Ishikawa (cell line): ENCODE measurements at regions not wholly inside any gene's neighbourhood (a gene's known extent, or its start where the extent isn't known, plus 50 kb on each side); places are given as distances from the start of the nearest gene placed in this dataset.

ENCODE experiments used
- CEBPB ChIP-seq: IDR thresholded peaks from 2 replicates; pipeline ENCODE4 v1.6.1; 2012
- CREB1 ChIP-seq: IDR thresholded peaks from 2 replicates; pipeline ENCODE4 v1.6.1; 2012; ENCODE audit warnings: low read depth
- EGR1 ChIP-seq: IDR thresholded peaks from 2 replicates; pipeline ENCODE4 v1.6.1; 2012
- EP300 ChIP-seq: IDR thresholded peaks from 2 replicates; pipeline ENCODE4 v1.6.1; 2012; ENCODE audit warnings: borderline replicate concordance
- FOXM1 ChIP-seq: IDR thresholded peaks from 2 replicates; pipeline ENCODE4 v1.6.1; 2012; ENCODE audit warnings: low read depth, borderline replicate concordance
- MAX ChIP-seq: IDR thresholded peaks from 2 replicates; pipeline ENCODE4 v1.6.1; 2012
- NFIC ChIP-seq: IDR thresholded peaks from 2 replicates; pipeline ENCODE4 v1.6.1; 2012
- RAD21 ChIP-seq: IDR thresholded peaks from 2 replicates; pipeline ENCODE4 v1.6.1; 2012; ENCODE audit warnings: low read depth
- REST ChIP-seq: IDR thresholded peaks from 2 replicates; pipeline ENCODE4 v1.6.1; 2012; ENCODE audit warnings: low read depth, mild to moderate bottlenecking
- TAF1 ChIP-seq: IDR thresholded peaks from 2 replicates; pipeline ENCODE4 v1.6.1; 2012; ENCODE audit warnings: low read depth, mild to moderate bottlenecking
- TCF12 ChIP-seq: IDR thresholded peaks from 2 replicates; pipeline ENCODE4 v1.6.1; 2012; ENCODE audit warnings: low read depth
- TEAD4 ChIP-seq: IDR thresholded peaks from 2 replicates; pipeline ENCODE4 v1.6.1; 2012
- USF1 ChIP-seq: IDR thresholded peaks from 2 replicates; pipeline ENCODE4 v1.6.1; 2012
- YY1 ChIP-seq: IDR thresholded peaks from 2 replicates; pipeline ENCODE4 v1.6.1; 2012; ENCODE audit warnings: low read depth
- ZBTB7A ChIP-seq: IDR thresholded peaks from 2 replicates; pipeline ENCODE4 v1.6.1; 2012; ENCODE audit warnings: low read depth

- TF ChIP-seq FOXM1 (no peak), CREB1 (no peak), EGR1 (no peak), NFIC (no peak), TEAD4 (no peak), REST (no peak), RAD21 (no peak), USF1 (no peak), CEBPB (no peak), EP300 (no peak), TAF1 (no peak)
Measured at GRCh38 chr2:57370882-57371585, 675.6 kb upstream of the VRK2 start.

- TF ChIP-seq USF1 (no peak), YY1 (no peak)
Measured at GRCh38 chr2:57372237-57372984, 674.2 kb upstream of the VRK2 start.

DNA sequence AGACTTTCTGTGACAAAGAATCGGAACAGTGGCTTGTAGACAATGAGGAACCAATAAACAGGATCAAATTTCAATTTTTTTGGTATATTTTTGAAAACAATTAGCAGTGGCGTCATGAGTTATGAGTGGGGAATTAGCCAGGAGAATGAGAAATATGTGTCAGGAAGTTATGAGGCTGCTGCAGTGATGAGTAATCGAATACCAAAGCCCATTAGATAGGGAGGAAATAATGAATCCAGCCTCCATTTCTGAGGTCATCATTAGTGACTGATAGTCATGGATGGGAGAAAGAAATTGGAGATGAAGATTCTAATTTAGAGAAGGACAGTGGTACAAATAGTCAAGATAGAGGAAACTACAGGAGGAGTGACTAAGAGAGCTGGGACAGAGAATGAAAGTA lies 673.1 kb upstream of the VRK2 start:
- no peak for TF ChIP-seq ZBTB7A
- TF ChIP-seq YY1 = no peak
- TF ChIP-seq EP300 = no peak
- TF ChIP-seq TCF12 = no peak
- no peak for TF ChIP-seq REST

GRCh38 chr2:57376985-57377384 lies 669.6 kb upstream of the VRK2 start:
- TF ChIP-seq FOXM1 (no peak), RAD21 (peak; percentile 40)

DNA sequence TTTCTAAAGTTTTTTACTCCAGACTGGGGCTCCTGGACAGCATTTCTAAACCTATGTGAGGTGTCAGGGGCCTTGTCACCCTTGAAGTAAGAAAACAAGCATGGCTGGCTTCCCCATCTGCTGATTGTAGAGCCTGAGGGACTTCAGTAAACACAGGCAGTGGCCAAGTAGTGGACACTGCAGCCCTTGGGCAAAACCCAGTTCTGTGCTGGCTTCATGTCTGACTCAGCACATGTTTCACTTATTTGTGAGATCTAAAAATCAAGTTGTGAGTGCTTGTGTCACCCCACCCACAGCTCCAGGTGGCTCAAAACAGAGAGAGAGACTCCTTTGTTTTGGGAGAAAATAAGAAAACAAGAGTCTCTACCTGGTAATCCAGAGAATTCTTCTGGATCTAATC lies 660.3 kb upstream of the VRK2 start:
- TF ChIP-seq USF1 (no peak), YY1 (no peak), CEBPB (no peak), FOXM1 (no peak), REST (no peak), TAF1 (no peak), RAD21 (no peak), NFIC (no peak), TEAD4 (no peak), TCF12 (no peak), EGR1 (no peak), MAX (no peak), EP300 (no peak), CREB1 (no peak), ZBTB7A (no peak)
